Ovary (tissue), 7 donors: ENCODE measurements at regions not wholly inside any gene's neighbourhood (a gene's known extent, or its start where the extent isn't known, plus 50 kb on each side); places are given as distances from the start of the nearest gene placed in this dataset.

Experiments
- DNase-seq, 5 donors: peaks; one replicate each; pipeline ENCODE4 v3.0.0-alpha.2; 2019 to 2020
- H3K27ac ChIP-seq, 2 donors: fragments of 200-600 bp; one replicate each; pipeline versions ENCODE4 v1.5.1 to v1.8.0; 2019 to 2022
- H3K27me3 ChIP-seq: fragments of 200-600 bp; one replicate; pipeline ENCODE4 v1.8.0; 2022
- H3K36me3 ChIP-seq: fragments of 200-600 bp; sonication (generic); one replicate; pipeline ENCODE4 v1.5.1; 2019
- H3K4me1 ChIP-seq: one replicate; pipeline ENCODE4 v1.8.1; 2013; ENCODE audit warnings: mild to moderate bottlenecking, moderate library complexity; ENCODE audit not compliant: insufficient read depth
- H3K4me3 ChIP-seq: fragments of 200-600 bp; sonication (generic); one replicate; pipeline ENCODE4 v1.5.1; 2017
- H3K9me3 ChIP-seq, 2 donors: fragments of 200-600 bp in 1 of 2; sonication (generic) in 1 of 2; one replicate each; pipeline versions ENCODE4 v1.5.1 to v1.8.1; 2013 to 2019; ENCODE audit warnings: mild to moderate bottlenecking in 1 of 2, moderate library complexity in 1 of 2
- CTCF ChIP-seq, 3 donors: fragments of 450-650 bp in 2 of 3; fragments of 200-600 bp in 1 of 3; IDR thresholded peaks; one replicate each; pipeline versions ENCODE4 v1.5.1 to v1.8.0; 2016 to 2022; ENCODE audit warnings: antibody characterized with exemption in 3 of 3, mild to moderate bottlenecking in 1 of 3
- EP300 ChIP-seq: sonication (generic); formaldehyde crosslinking; IDR thresholded peaks from one replicate; pipeline ENCODE4 v1.6.1; 2017; ENCODE audit warnings: antibody characterized with exemption
- POLR2A ChIP-seq: fragments of 450-650 bp; IDR thresholded peaks from one replicate; pipeline ENCODE4 v1.6.1; 2017; ENCODE audit warnings: antibody characterized with exemption, mild to moderate bottlenecking, moderate library complexity
- WGBS, 3 donors: extraction: QIAGEN DNeasy Blood & Tissue Kit in 1 of 3; methylation state at CpG; one replicate each; pipeline versions ENCODE4 v1.1.5 to v1.1.7; 2013 to 2017; 5-methylcytosine and 5-hydroxymethylcytosine counted together
- intact Hi-C, 4 donors: fragments of 100-400 bp; cut with DNase I; formaldehyde crosslinking; loops; one replicate each; pipeline versions ENCODE4 v1.11.0 to v1.15.1; 2022 to 2023
- donor health status: DM: no; HTN: no; CAD: no; lungs with moderate emphysema.
- donor health status: DM: no; HTN: no; CAD: no.
- donor health status: Bipolar disorder and iron deficiency.
- donor health status: DM: no; HTN: no; CAD: no.
- donor health status: DM: yes; HTN: yes; CAD: no.

- Histone ChIP-seq H3K27me3 (no peaks in the 10 kb centered on the region), H3K4me3 (no peak overlapping the region), H3K4me1 (no peaks in the 10 kb centered on the region), H3K36me3 (no peaks in the 10 kb centered on the region), H3K27ac (no peak overlapping the region), H3K9me3 (no peaks in the 10 kb centered on the region)
- intact Hi-C loops: no loop called here
- TF ChIP-seq CTCF (IDR thresholded peaks at IDR 0.05) (no peak), POLR2A (no peak)
- no peak for DNase-seq
- WGBS, 3 donors: 83 to 87% (median 84%) methylated on average over 7 of the region's 7 CpGs
Measured at GRCh38 chr16:48084826-48085225, 71.0 kb downstream of the ABCC12 start.

- H3K4me1 ChIP-seq: no peaks in the 10 kb centered on the region
- 66 to 73% (median 71%) methylated on average over 6 of the region's 6 CpGs for WGBS, 3 donors
- no peak for TF ChIP-seq EP300
- no peak for TF ChIP-seq CTCF (IDR thresholded peaks at IDR 0.05)
- TF ChIP-seq POLR2A: no peak
- H3K9me3 ChIP-seq: no peaks in the 10 kb centered on the region
- H3K27me3 ChIP-seq: no peaks in the 10 kb centered on the region
- intact Hi-C loops: no loop called here
- DNase-seq: no peak
- H3K4me3 ChIP-seq: no peak overlapping the region
- no peaks in the 10 kb centered on the region for H3K36me3 ChIP-seq
- H3K27ac ChIP-seq: no peak overlapping the region
Measured at GRCh38 chr16:48082516-48082915, 73.3 kb downstream of the ABCC12 start.

GRCh38 chr16:48081656-48082055 is 74.1 kb downstream of the ABCC12 start:
- TF ChIP-seq CTCF (IDR thresholded peaks at IDR 0.05): no peak
- no peak for TF ChIP-seq POLR2A
- TF ChIP-seq EP300: no peak
- no peak for DNase-seq
- intact Hi-C loops: no loop called here
- no peaks in the 10 kb centered on the region for H3K27me3 ChIP-seq
- H3K27ac ChIP-seq: no peak overlapping the region
- no peaks in the 10 kb centered on the region for H3K4me1 ChIP-seq
- H3K4me3 ChIP-seq: no peak overlapping the region
- WGBS, 3 donors: 70 to 74% (median 73%) methylated on average over 3 of the region's 3 CpGs
- H3K36me3 ChIP-seq: no peaks in the 10 kb centered on the region
- no peaks in the 10 kb centered on the region for H3K9me3 ChIP-seq

GRCh38 chr16:48076455-48077012 is 79.3 kb downstream of the ABCC12 start:
- 84 to 93% (median 86%) methylated on average over 2 of the region's 2 CpGs for WGBS, 3 donors
- no peak for DNase-seq
- Histone ChIP-seq H3K9me3 (no peaks in the 10 kb centered on the region), H3K36me3 (no peaks in the 10 kb centered on the region), H3K4me1 (no peaks in the 10 kb centered on the region), H3K27me3 (no peaks in the 10 kb centered on the region), H3K27ac (no peak overlapping the region), H3K4me3 (no peak overlapping the region)
- intact Hi-C loops: no loop called here
- TF ChIP-seq EP300 (no peak), CTCF (IDR thresholded peaks at IDR 0.05) (no peak), POLR2A (no peak)
